Stimulated activated CD4-positive, alpha-beta T cell treated with anti-CD3 and anti-CD28 coated beads, Interleukin-12 subunit alpha, Interleukin-12 subunit beta, amount 100 ng/mL, for 24 hours (primary cell): ENCODE measurements at regions not wholly inside any gene's neighbourhood (a gene's known extent, or its start where the extent isn't known, plus 50 kb on each side); places are given as distances from the start of the nearest gene placed in this dataset.

ENCODE experiments used
- DNase-seq, 2 experiments: peaks; one replicate each; pipeline ENCODE4 v3.0.0-alpha.2; 2020; ENCODE audit warnings: low read depth in 2 of 2

DNA sequence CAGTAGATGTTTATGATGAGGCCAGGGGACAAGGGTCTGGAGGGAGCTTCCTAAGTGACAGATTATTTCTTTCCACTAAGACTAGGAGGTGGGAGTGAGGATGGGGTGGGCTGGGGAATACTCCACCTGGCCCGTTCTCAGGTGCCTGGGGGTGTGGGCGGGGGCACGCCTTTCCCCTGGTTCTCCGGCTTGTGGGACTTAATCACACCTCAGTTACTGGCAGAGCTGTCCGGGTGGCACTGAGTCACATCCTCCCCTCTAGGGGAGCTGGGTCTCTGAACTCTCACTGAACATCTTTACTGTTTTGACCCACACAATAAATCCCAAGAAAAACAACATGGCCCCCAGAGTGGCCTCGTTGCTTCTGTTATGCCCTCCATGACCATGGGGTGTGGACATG is 332.8 kb downstream of the MAF start:
- DNase-seq, result peak in 1 of 2 experiments; percentile 67

DNA sequence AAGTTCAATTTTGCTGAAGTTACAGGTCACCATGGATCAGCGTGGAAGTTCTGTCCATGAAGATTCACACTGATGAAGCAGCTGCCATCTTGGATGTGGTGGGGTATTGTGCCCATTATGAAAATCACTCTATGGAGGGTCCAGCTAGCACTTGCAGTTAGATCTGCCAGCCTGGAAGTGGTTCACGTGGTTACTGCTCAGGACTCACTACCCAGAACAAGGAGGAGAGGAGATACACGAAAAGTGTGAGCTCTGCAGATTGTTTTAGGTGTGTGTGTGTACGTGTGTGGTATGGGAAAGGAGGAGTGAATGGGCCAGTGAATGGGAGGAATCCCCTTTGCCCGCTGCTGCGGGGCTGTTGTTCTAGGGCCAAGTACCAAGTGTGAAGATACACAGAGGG is 333.4 kb downstream of the MAF start:
- no peak for DNase-seq

DNA sequence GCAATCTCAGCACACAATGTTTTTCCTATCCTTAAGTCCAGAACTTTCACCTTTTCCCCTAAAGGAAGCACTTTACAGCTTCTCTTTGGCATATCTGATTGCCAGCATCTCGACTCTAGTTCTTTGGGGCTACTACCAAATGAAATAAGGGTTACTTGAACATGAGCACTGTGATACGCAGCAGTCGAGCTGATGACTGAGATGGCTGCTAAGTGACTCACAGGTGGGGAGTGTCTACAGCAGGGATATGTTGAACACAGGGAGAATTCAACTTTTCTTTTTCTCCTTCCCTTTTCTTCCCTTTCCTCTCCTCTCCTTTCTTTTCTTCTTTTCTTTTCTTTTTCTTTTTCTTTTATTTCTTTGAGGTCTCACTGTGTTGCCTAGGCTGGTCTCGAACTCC is 334.8 kb downstream of the MAF start:
- no peak for DNase-seq

DNA sequence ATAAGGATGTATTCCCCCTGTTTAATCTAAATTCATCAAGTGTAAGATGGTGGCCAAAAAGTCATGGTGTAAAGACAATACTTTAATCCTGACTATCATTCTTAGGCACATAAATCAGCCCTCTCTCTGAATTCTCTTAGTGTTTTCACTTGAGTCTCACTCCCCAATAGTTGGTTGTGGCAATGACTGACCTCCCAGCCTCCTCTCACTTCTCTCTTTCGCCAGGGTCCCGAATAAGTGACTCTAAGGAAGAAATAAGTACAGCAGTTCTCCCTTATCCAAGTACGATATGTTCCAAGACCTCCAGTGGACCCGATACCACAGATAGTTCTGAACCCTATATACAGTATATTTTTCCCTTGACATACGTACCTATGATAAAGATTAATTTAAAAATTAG is 335.3 kb downstream of the MAF start:
- no peak for DNase-seq

DNA sequence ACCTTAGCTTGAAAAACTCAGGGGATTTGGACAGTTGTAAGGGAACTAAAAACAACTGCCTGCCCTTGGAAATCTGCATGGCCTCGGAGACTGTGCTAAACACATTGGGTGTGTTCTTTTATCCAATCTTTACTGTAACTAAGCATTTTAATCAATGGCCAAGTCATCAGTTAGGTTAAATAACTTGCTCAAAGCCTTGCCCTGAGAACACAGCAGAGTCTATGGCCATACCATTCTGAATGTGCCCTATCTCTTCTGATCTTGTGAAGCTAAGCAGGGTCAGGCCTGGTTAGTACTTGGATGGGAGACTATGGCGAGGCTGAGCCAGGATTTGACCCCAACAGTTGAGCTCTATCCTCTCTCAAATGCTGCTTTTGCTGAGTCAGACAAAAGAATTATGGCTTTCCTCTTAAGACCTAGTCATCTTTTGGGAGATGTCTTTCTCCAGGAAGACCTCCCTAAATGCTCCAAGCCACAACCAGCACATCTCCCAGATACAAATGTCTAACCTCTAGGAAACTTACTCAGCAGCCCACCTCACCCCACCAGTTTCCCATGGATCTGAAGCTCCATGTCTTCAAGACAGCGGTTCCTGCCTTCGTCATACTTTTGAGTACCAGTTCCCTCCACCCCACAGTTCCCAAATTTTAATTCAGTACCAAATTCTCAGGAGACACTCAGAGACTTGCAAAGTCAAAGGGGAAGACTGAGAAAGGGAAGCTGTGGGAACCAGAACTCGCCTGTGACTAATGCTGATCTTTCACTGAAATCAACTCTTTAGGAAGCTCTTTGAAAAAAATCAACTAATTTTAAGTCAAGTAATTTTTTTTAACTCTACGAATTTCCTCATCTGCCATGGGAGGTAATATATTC is 336.1 kb downstream of the MAF start:
- DNase-seq, result no peak

DNA sequence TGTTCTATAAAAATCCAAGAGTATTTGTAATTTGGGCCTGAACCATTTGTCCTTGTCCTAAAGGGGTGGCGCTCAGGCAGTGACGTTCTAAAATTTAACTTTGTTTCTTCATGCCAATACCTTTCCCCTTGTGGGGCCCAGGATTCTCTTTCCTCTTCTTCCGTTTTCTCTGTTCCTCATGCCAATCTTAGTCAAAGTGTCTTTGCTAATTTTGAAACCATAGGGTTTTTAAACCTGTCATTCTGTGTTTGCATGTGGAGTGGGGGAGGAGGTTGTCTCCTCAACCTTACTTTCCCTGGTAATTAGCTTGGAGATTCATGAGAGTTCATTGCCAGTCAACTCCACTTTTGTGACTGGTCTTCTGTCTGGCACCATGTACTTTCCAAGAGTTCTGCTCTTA is 337.1 kb downstream of the MAF start:
- DNase-seq, result no peak
